ENCODE measurements at regions not wholly inside any gene's neighbourhood (a gene's known extent, or its start where the extent isn't known, plus 50 kb on each side); places are given as distances from the start of the nearest gene placed in this dataset.

- TF ChIP-seq POLR2A (IDR thresholded peaks at IDR 0.05) (no peak), CTCF (IDR thresholded peaks at IDR 0.05) (no peak)
Observed at GRCh38 chr11:23519194-23519593, 658.9 kb upstream of the CCDC179 start.
